ENCODE measurements at regions not wholly inside any gene's neighbourhood (a gene's known extent, or its start where the extent isn't known, plus 50 kb on each side); places are given as distances from the start of the nearest gene placed in this dataset.

- peaks cover 0 to 3% (median 0%) of the 10 kb centered on the region in 3 donors for H3K27me3 ChIP-seq
- no peaks in the 10 kb centered on the region for H3K36me3 ChIP-seq
- ATAC-seq (no peak), DNase-seq (no peak)
- no peak overlapping the region for H3K27ac ChIP-seq
- in situ Hi-C loops (cut with MboI; ENCODE audit: low sequenced_read_pairs in 4 of 4) (no loop called here), intact Hi-C loops (cut with DNase I; ENCODE audit: low total_unique reads) (no loop called here)
- TF ChIP-seq, protein P1, sequence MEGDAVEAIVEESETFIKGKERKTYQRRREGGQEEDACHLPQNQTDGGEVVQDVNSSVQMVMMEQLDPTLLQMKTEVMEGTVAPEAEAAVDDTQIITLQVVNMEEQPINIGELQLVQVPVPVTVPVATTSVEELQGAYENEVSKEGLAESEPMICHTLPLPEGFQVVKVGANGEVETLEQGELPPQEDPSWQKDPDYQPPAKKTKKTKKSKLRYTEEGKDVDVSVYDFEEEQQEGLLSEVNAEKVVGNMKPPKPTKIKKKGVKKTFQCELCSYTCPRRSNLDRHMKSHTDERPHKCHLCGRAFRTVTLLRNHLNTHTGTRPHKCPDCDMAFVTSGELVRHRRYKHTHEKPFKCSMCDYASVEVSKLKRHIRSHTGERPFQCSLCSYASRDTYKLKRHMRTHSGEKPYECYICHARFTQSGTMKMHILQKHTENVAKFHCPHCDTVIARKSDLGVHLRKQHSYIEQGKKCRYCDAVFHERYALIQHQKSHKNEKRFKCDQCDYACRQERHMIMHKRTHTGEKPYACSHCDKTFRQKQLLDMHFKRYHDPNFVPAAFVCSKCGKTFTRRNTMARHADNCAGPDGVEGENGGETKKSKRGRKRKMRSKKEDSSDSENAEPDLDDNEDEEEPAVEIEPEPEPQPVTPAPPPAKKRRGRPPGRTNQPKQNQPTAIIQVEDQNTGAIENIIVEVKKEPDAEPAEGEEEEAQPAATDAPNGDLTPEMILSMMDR (IDR thresholded peaks at IDR 0.05 in 4 of 5, conservative IDR thresholded peaks at IDR 0.05 in 1 of 5): no peak
- no peak for TF ChIP-seq POLR2A (IDR thresholded peaks at IDR 0.05)
- no peak overlapping the region for H3K4me3 ChIP-seq
- peaks cover 0 to 4% of the 10 kb centered on the region in 2 donors for H3K4me1 ChIP-seq
- H3K9me3 ChIP-seq: no peaks in the 10 kb centered on the region
These were observed 668.1 kb downstream of the MED13L start for GRCh38 chr12:115609347-115609746.

GRCh38 chr12:115606040-115606439 lies 671.5 kb downstream of the MED13L start:
- no peaks in the 10 kb centered on the region for H3K36me3 ChIP-seq
- H3K27me3 ChIP-seq: peaks cover 0 to 9% (median 5%) of the 10 kb centered on the region in 3 donors
- in situ Hi-C loops (cut with MboI; ENCODE audit: low sequenced_read_pairs in 4 of 4): no loop called here
- ATAC-seq (no peak), DNase-seq (no peak)
- H3K27ac ChIP-seq: no peak overlapping the region
- intact Hi-C loops (cut with DNase I; ENCODE audit: low total_unique reads): no loop called here
- no peaks in the 10 kb centered on the region for H3K4me1 ChIP-seq
- no peaks in the 10 kb centered on the region for H3K9me3 ChIP-seq
- TF ChIP-seq, protein P1 (IDR thresholded peaks at IDR 0.05 in 4 of 5, conservative IDR thresholded peaks at IDR 0.05 in 1 of 5): no peak
- TF ChIP-seq POLR2A (IDR thresholded peaks at IDR 0.05): no peak
- no peak overlapping the region for H3K4me3 ChIP-seq

GRCh38 chr12:115598871-115599811 lies 678.4 kb downstream of the MED13L start:
- Histone ChIP-seq H3K4me1 (peaks cover 0 to 10% of the 10 kb centered on the region in 2 donors), H3K4me3 (peak overlapping the region in 2 of 4 donors; percentile 3 to 20), H3K9me3 (no peaks in the 10 kb centered on the region), H3K27me3 (peaks cover 10 to 26% (median 16%) of the 10 kb centered on the region in 3 donors), H3K27ac (peak overlapping the region in 3 of 4 donors; percentile 18 to 39 (median 34)), H3K36me3 (no peaks in the 10 kb centered on the region)
- TF ChIP-seq, protein P1 (IDR thresholded peaks at IDR 0.05 in 4 of 5, conservative IDR thresholded peaks at IDR 0.05 in 1 of 5): no peak
- no peak for TF ChIP-seq POLR2A (IDR thresholded peaks at IDR 0.05)
- ATAC-seq (peak; percentile 62), DNase-seq (no peak)
- in situ Hi-C loops (cut with MboI; ENCODE audit: low sequenced_read_pairs in 4 of 4) (no loop called here), intact Hi-C loops (cut with DNase I; ENCODE audit: low total_unique reads) (no loop called here)

DNA sequence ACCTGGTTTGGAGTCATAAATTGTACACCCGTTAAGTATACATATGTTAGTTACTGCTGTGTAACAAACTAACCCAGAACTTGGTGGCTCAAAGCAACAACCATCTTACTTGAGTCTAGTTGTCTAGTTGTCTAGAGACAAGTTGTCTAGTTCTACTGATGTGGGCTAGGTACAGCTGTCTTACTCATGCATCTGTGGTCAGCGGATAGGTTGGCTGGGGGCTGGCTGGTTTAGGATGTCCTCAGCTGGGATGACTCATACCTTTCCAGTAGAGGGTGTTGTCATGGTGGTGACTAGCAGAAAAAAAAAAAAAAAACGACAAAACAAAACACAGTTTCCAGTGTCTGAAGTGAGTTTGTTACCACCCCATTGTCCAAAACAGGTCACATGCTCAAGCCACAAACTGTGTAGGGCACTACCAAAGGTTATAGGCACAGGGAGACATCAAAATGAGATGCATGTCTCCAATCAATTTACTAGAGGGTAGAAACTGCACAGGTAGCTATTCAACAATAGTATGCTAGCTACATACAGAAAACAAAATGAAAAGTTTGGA lies 680.3 kb downstream of the MED13L start:
- TF ChIP-seq, protein P1 (IDR thresholded peaks at IDR 0.05 in 4 of 5, conservative IDR thresholded peaks at IDR 0.05 in 1 of 5): no peak
- TF ChIP-seq POLR2A (IDR thresholded peaks at IDR 0.05): no peak
- Histone ChIP-seq H3K4me1 (peaks cover 0 to 10% of the 10 kb centered on the region in 2 donors), H3K4me3 (no peak overlapping the region), H3K36me3 (no peaks in the 10 kb centered on the region), H3K27ac (no peak overlapping the region), H3K27me3 (peaks cover 10 to 25% (median 16%) of the 10 kb centered on the region in 3 donors), H3K9me3 (no peaks in the 10 kb centered on the region)
- ATAC-seq (no peak), DNase-seq (no peak)
- in situ Hi-C loops (cut with MboI; ENCODE audit: low sequenced_read_pairs in 4 of 4) (no loop called here), intact Hi-C loops (cut with DNase I; ENCODE audit: low total_unique reads) (no loop called here)

Measured in gastrocnemius medialis (tissue), 4 donors.